Thymus (tissue), 11 donors: ENCODE measurements at regions not wholly inside any gene's neighbourhood (a gene's known extent, or its start where the extent isn't known, plus 50 kb on each side); places are given as distances from the start of the nearest gene placed in this dataset.

Experiments
- DNase-seq, 9 donors: peaks; one replicate each; pipeline ENCODE4 v3.0.0-alpha.2; 2013; ENCODE audit warnings: low spot score in 9 of 9, low read depth in 6 of 9, missing footprints in 1 of 9
- H3K27ac ChIP-seq, 2 donors: one replicate each; pipeline ENCODE4 v1.5.1; 2013; ENCODE audit warnings: control low read depth in 1 of 2, low read depth in 1 of 2, low read length in 1 of 2, mild to moderate bottlenecking in 1 of 2, moderate library complexity in 1 of 2
- H3K27me3 ChIP-seq, 2 donors: one replicate each; pipeline ENCODE4 v1.5.1; 2013; ENCODE audit warnings: low read length in 1 of 2; ENCODE audit not compliant: control insufficient read depth in 2 of 2, insufficient read depth in 1 of 2
- H3K36me3 ChIP-seq, 2 donors: one replicate each; pipeline ENCODE4 v1.5.1; 2013; ENCODE audit warnings: low read length in 1 of 2, mild to moderate bottlenecking in 1 of 2, moderate library complexity in 1 of 2; ENCODE audit not compliant: control insufficient read depth in 2 of 2, insufficient read depth in 2 of 2
- H3K4me1 ChIP-seq, 2 donors: one replicate each; pipeline ENCODE4 v1.5.1; 2013; ENCODE audit warnings: low read length in 2 of 2; ENCODE audit not compliant: control insufficient read depth in 2 of 2, insufficient read depth in 2 of 2
- H3K4me3 ChIP-seq, 2 donors: one replicate each; pipeline ENCODE4 v1.5.1; 2013; ENCODE audit warnings: low read length in 2 of 2, control low read depth in 1 of 2, mild to moderate bottlenecking in 1 of 2
- H3K9me3 ChIP-seq, 2 donors: one replicate each; pipeline ENCODE4 v1.5.1; 2013; ENCODE audit warnings: low read length in 1 of 2, mild to moderate bottlenecking in 1 of 2; ENCODE audit not compliant: control insufficient read depth in 2 of 2, insufficient read depth in 1 of 2
- WGBS: extraction: QIAGEN DNeasy Blood & Tissue Kit; methylation state at CpG from one replicate; pipeline ENCODE4 v1.1.7; 2013; 5-methylcytosine and 5-hydroxymethylcytosine counted together
- donor health status: healthy.

GRCh38 chr6:166686317-166686716 lies 59.3 kb upstream of the RPS6KA2 start:
- no peak for DNase-seq
- H3K9me3 ChIP-seq, result no peaks in the 10 kb centered on the region
- no peaks in the 10 kb centered on the region for H3K27me3 ChIP-seq
- no peak overlapping the region for H3K4me3 ChIP-seq
- H3K36me3 ChIP-seq, result no peaks in the 10 kb centered on the region
- H3K4me1 ChIP-seq, result no peaks in the 10 kb centered on the region
- WGBS, result 87% methylated on average over 2 of the region's 2 CpGs
- no peak overlapping the region for H3K27ac ChIP-seq

GRCh38 chr6:166684866-166685265 lies 57.8 kb upstream of the RPS6KA2 start:
- WGBS, result 92% methylated on average over 8 of the region's 8 CpGs
- DNase-seq, result no peak
- no peak overlapping the region for H3K27ac ChIP-seq
- H3K36me3 ChIP-seq, result no peaks in the 10 kb centered on the region
- H3K4me1 ChIP-seq, result no peaks in the 10 kb centered on the region
- H3K9me3 ChIP-seq, result peaks cover 0 to 4% of the 10 kb centered on the region in 2 donors
- no peak overlapping the region for H3K4me3 ChIP-seq
- H3K27me3 ChIP-seq, result no peaks in the 10 kb centered on the region

GRCh38 chr6:166684170-166684569 lies 57.1 kb upstream of the RPS6KA2 start:
- Histone ChIP-seq H3K27me3 (no peaks in the 10 kb centered on the region), H3K4me1 (no peaks in the 10 kb centered on the region), H3K9me3 (peaks cover 0 to 4% of the 10 kb centered on the region in 2 donors), H3K27ac (no peak overlapping the region), H3K4me3 (no peak overlapping the region), H3K36me3 (no peaks in the 10 kb centered on the region)
- DNase-seq, result no peak
- 93% methylated on average over 4 of the region's 4 CpGs for WGBS

- DNase-seq, result no peak
- no peaks in the 10 kb centered on the region for H3K36me3 ChIP-seq
- H3K9me3 ChIP-seq, result peaks cover 0 to 4% of the 10 kb centered on the region in 2 donors
- 97% methylated on average over 10 of the region's 10 CpGs for WGBS
- no peaks in the 10 kb centered on the region for H3K4me1 ChIP-seq
- H3K4me3 ChIP-seq, result no peak overlapping the region
- no peaks in the 10 kb centered on the region for H3K27me3 ChIP-seq
- no peak overlapping the region for H3K27ac ChIP-seq
Measured at GRCh38 chr6:166683477-166683876, 56.4 kb upstream of the RPS6KA2 start.

GRCh38 chr6:166679566-166679965 lies 52.5 kb upstream of the RPS6KA2 start:
- Histone ChIP-seq H3K4me1 (no peaks in the 10 kb centered on the region), H3K9me3 (peaks cover 0 to 4% of the 10 kb centered on the region in 2 donors), H3K27ac (no peak overlapping the region), H3K27me3 (no peaks in the 10 kb centered on the region), H3K36me3 (no peaks in the 10 kb centered on the region), H3K4me3 (no peak overlapping the region)
- WGBS, result 98% methylated on average over 31 of the region's 31 CpGs
- DNase-seq, result no peak

GRCh38 chr6:166678426-166678825 lies 51.4 kb upstream of the RPS6KA2 start:
- H3K36me3 ChIP-seq, result no peaks in the 10 kb centered on the region
- peaks cover 0 to 4% of the 10 kb centered on the region in 2 donors for H3K9me3 ChIP-seq
- no peak overlapping the region for H3K4me3 ChIP-seq
- WGBS, result 94% methylated on average over 10 of the region's 10 CpGs
- no peak for DNase-seq
- H3K4me1 ChIP-seq, result peaks cover 0 to 4% of the 10 kb centered on the region in 2 donors
- H3K27ac ChIP-seq, result no peak overlapping the region
- H3K27me3 ChIP-seq, result peaks cover 0 to 4% of the 10 kb centered on the region in 2 donors

GRCh38 chr6:166677941-166678340 lies 50.9 kb upstream of the RPS6KA2 start:
- WGBS, result 93% methylated on average over 6 of the region's 6 CpGs
- no peak overlapping the region for H3K27ac ChIP-seq
- peaks cover 0 to 8% of the 10 kb centered on the region in 2 donors for H3K9me3 ChIP-seq
- H3K27me3 ChIP-seq, result peaks cover 0 to 9% of the 10 kb centered on the region in 2 donors
- no peak for DNase-seq
- no peak overlapping the region for H3K4me3 ChIP-seq
- H3K36me3 ChIP-seq, result no peaks in the 10 kb centered on the region
- H3K4me1 ChIP-seq, result peaks cover 0 to 6% of the 10 kb centered on the region in 2 donors
